HEK293 (cell line): ENCODE measurements at regions not wholly inside any gene's neighbourhood (a gene's known extent, or its start where the extent isn't known, plus 50 kb on each side); places are given as distances from the start of the nearest gene placed in this dataset.

ENCODE experiments used
- CTCF ChIA-PET: fragments of 350-600 bp; formaldehyde crosslinking; extraction: SDS; loops from one replicate; lab custom pipeline; 2021; ENCODE audit warnings: antibody characterized with exemption; lab: Yijun Ruan, JAX
- POLR2A ChIA-PET: fragments of 300-600 bp; formaldehyde crosslinking; extraction: SDS; loops from one replicate; lab custom pipeline; 2020; ENCODE audit warnings: antibody characterized with exemption, inconsistent platforms; lab: Yijun Ruan, JAX
- H3K27ac ChIP-seq: fragments of 200-500 bp; sonication (Bioruptor generic); 2 replicates; pipeline ENCODE4 v1.5.1; 2014; ENCODE audit warnings: low read depth, low read length, control low read depth, inconsistent platforms; ENCODE audit errors: extremely low read depth
- H3K36me3 ChIP-seq, 2 experiments: fragments of 200-500 bp in 1 of 2; sonication (Bioruptor generic) in 1 of 2; 1 replicate in 1 of 2; 2 replicates in 1 of 2; pipeline ENCODE4 v1.5.1; 2014 to 2017; ENCODE audit warnings: inconsistent platforms in 2 of 2, low read length in 2 of 2; ENCODE audit not compliant: control insufficient read depth in 2 of 2, insufficient read depth in 1 of 2
- H3K4me1 ChIP-seq: fragments of 200-500 bp; sonication (Bioruptor generic); 2 replicates; pipeline ENCODE4 v1.5.1; 2014; ENCODE audit warnings: mild to moderate bottlenecking, low read length, inconsistent platforms; ENCODE audit not compliant: control insufficient read depth, insufficient read depth
- H3K4me3 ChIP-seq: 2 replicates; pipeline ENCODE4 v1.5.1; 2011; ENCODE audit warnings: low read depth, mild to moderate bottlenecking, control low read depth, low read length, moderate library complexity
- H3K9me3 ChIP-seq: fragments of 200-500 bp; sonication (Bioruptor generic); 2 replicates; pipeline ENCODE4 v1.5.1; 2014; ENCODE audit warnings: low read depth, low read length, inconsistent platforms; ENCODE audit not compliant: control insufficient read depth, insufficient read depth
- BCL6B ChIP-seq: fragments of 450-650 bp; formaldehyde crosslinking; IDR thresholded peaks from 2 replicates; pipeline ENCODE4 v1.5.1; 2017; ENCODE audit warnings: missing biosample characterization, missing genetic modification characterization
- GFI1B ChIP-seq: fragments of 450-650 bp; formaldehyde crosslinking; IDR thresholded peaks from 2 replicates; pipeline ENCODE4 v1.5.1; 2016; ENCODE audit warnings: missing biosample characterization, missing genetic modification characterization
- GLI2 ChIP-seq: fragments of 450-650 bp; formaldehyde crosslinking; IDR thresholded peaks from 2 replicates; pipeline ENCODE4; 2017; ENCODE audit warnings: missing biosample characterization, missing genetic modification characterization, low read depth, borderline replicate concordance
- GLIS1 ChIP-seq: fragments of 450-650 bp; formaldehyde crosslinking; IDR thresholded peaks from 2 replicates; pipeline ENCODE4 v1.5.1; 2016; ENCODE audit warnings: missing biosample characterization, missing genetic modification characterization
- HIC1 ChIP-seq: fragments of 450-650 bp; formaldehyde crosslinking; IDR thresholded peaks from 2 replicates; pipeline ENCODE4 v1.5.1; 2016; ENCODE audit warnings: missing biosample characterization, missing genetic modification characterization
- TCF7L2 ChIP-seq: IDR thresholded peaks from 2 replicates; pipeline ENCODE4 v1.6.1; 2011; ENCODE audit warnings: low read depth, mild to moderate bottlenecking, inconsistent platforms, low read length, moderate library complexity, borderline replicate concordance
- YY1 ChIP-seq: fragments of 450-650 bp; formaldehyde crosslinking; IDR thresholded peaks from 2 replicates; pipeline ENCODE4 v1.5.1; 2018; ENCODE audit warnings: missing biosample characterization, missing genetic modification characterization
- YY2 ChIP-seq: fragments of 450-650 bp; formaldehyde crosslinking; IDR thresholded peaks from 2 replicates; pipeline ENCODE4 v1.5.1; 2016; ENCODE audit warnings: missing biosample characterization, missing genetic modification characterization
- ZBTB20 ChIP-seq: fragments of 450-650 bp; formaldehyde crosslinking; IDR thresholded peaks from 2 replicates; pipeline ENCODE4 v1.5.1; 2016; ENCODE audit warnings: missing biosample characterization, missing genetic modification characterization
- ZEB2 ChIP-seq: fragments of 450-650 bp; formaldehyde crosslinking; IDR thresholded peaks from 2 replicates; pipeline ENCODE4 v1.5.1; 2016; ENCODE audit warnings: missing biosample characterization, missing genetic modification characterization
- ZNF10 ChIP-seq: fragments of 450-650 bp; formaldehyde crosslinking; IDR thresholded peaks from 2 replicates; pipeline ENCODE4 v1.5.1; 2017; ENCODE audit warnings: missing biosample characterization, missing genetic modification characterization
- ZNF112 ChIP-seq: fragments of 450-650 bp; formaldehyde crosslinking; IDR thresholded peaks from 2 replicates; pipeline ENCODE4 v1.5.0; 2017; ENCODE audit warnings: missing biosample characterization, missing genetic modification characterization
- ZNF114 ChIP-seq: fragments of 450-650 bp; formaldehyde crosslinking; IDR thresholded peaks from 2 replicates; pipeline ENCODE4 v1.5.0; 2017; ENCODE audit warnings: missing biosample characterization, missing genetic modification characterization
- ZNF155 ChIP-seq: fragments of 450-650 bp; formaldehyde crosslinking; IDR thresholded peaks from 2 replicates; pipeline ENCODE4 v1.5.1; 2016; ENCODE audit warnings: missing biosample characterization, missing genetic modification characterization
- ZNF211 ChIP-seq: fragments of 450-650 bp; formaldehyde crosslinking; IDR thresholded peaks from 2 replicates; pipeline ENCODE4 v1.5.1; 2016; ENCODE audit warnings: low read depth, missing biosample characterization, missing genetic modification characterization
- ZNF221 ChIP-seq: fragments of 450-650 bp; formaldehyde crosslinking; IDR thresholded peaks from 2 replicates; pipeline ENCODE4 v1.5.1; 2017; ENCODE audit warnings: missing biosample characterization, missing genetic modification characterization, borderline replicate concordance
- ZNF23 ChIP-seq: fragments of 450-650 bp; formaldehyde crosslinking; IDR thresholded peaks from 2 replicates; pipeline ENCODE4 v1.5.1; 2016; ENCODE audit warnings: missing biosample characterization, missing genetic modification characterization, borderline replicate concordance
- ZNF311 ChIP-seq: fragments of 450-650 bp; formaldehyde crosslinking; IDR thresholded peaks from 2 replicates; pipeline ENCODE4 v1.5.1; 2017; ENCODE audit warnings: missing biosample characterization, missing genetic modification characterization, borderline replicate concordance
- ZNF366 ChIP-seq: fragments of 450-650 bp; formaldehyde crosslinking; conservative IDR thresholded peaks from 2 replicates; pipeline ENCODE4 v1.5.1; 2016; ENCODE audit warnings: missing biosample characterization, missing genetic modification characterization
- ZNF391 ChIP-seq: fragments of 450-650 bp; formaldehyde crosslinking; IDR thresholded peaks from 2 replicates; pipeline ENCODE4 v1.5.1; 2016; ENCODE audit warnings: low read depth, missing biosample characterization, missing genetic modification characterization, borderline replicate concordance
- ZNF416 ChIP-seq: fragments of 450-650 bp; formaldehyde crosslinking; IDR thresholded peaks from 2 replicates; pipeline ENCODE4 v1.5.1; 2016; ENCODE audit warnings: missing biosample characterization, missing genetic modification characterization
- ZNF521 ChIP-seq: fragments of 450-650 bp; formaldehyde crosslinking; IDR thresholded peaks from 2 replicates; pipeline ENCODE4 v1.5.1; 2017; ENCODE audit warnings: missing biosample characterization, mild to moderate bottlenecking, missing genetic modification characterization
- ZNF549 ChIP-seq: fragments of 450-650 bp; IDR thresholded peaks from 2 replicates; pipeline ENCODE4 v1.5.1; 2018; ENCODE audit warnings: missing biosample characterization, missing genetic modification characterization, mild to moderate bottlenecking, inconsistent platforms, moderate library complexity
- ZNF621 ChIP-seq: fragments of 450-650 bp; formaldehyde crosslinking; IDR thresholded peaks from 2 replicates; pipeline ENCODE4 v1.5.1; 2017; ENCODE audit warnings: missing biosample characterization, missing genetic modification characterization
- ZNF626 ChIP-seq: fragments of 450-650 bp; sonication (Bioruptor Pico); formaldehyde crosslinking; IDR thresholded peaks from 2 replicates; pipeline ENCODE4 v1.5.1; 2018; ENCODE audit warnings: missing biosample characterization, missing genetic modification characterization, inconsistent platforms
- ZNF654 ChIP-seq: fragments of 450-650 bp; formaldehyde crosslinking; IDR thresholded peaks from 2 replicates; pipeline ENCODE4 v1.5.1; 2016; ENCODE audit warnings: low read depth, missing biosample characterization, missing genetic modification characterization
- ZNF785 ChIP-seq: fragments of 450-650 bp; formaldehyde crosslinking; IDR thresholded peaks from 2 replicates; pipeline ENCODE4 v1.5.1; 2016; ENCODE audit warnings: missing biosample characterization, missing genetic modification characterization
- ZNF830 ChIP-seq: fragments of 450-650 bp; IDR thresholded peaks from 2 replicates; pipeline ENCODE4 v1.5.0; 2018; ENCODE audit warnings: missing biosample characterization, missing genetic modification characterization, low read depth, mild to moderate bottlenecking, moderate library complexity

GRCh38 chr1:79716447-79716846 is 709.9 kb upstream of the ADGRL4 start:
- Histone ChIP-seq H3K9me3 (no peaks in the 10 kb centered on the region), H3K4me1 (no peaks in the 10 kb centered on the region), H3K27ac (no peak overlapping the region), H3K4me3 (no peak overlapping the region)
- POLR2A ChIA-PET = no interaction called here
- CTCF ChIA-PET = no interaction called here
- TF ChIP-seq ZNF626 (tag by site-specific recombination) = no peak
- no peak for TF ChIP-seq ZNF654 (tag by site-specific recombination)
- no peak for TF ChIP-seq BCL6B
- no peak for TF ChIP-seq GFI1B (tag by site-specific recombination)
- no peak for TF ChIP-seq ZNF311
- no peak for TF ChIP-seq ZNF114 (tag by site-specific recombination)
- TF ChIP-seq, all 188 proteins: peak for 0
- no peaks in the 10 kb centered on the region for H3K36me3 ChIP-seq

- Histone ChIP-seq H3K4me3 (no peak overlapping the region), H3K36me3 (no peaks in the 10 kb centered on the region), H3K4me1 (no peaks in the 10 kb centered on the region), H3K27ac (no peak overlapping the region), H3K9me3 (no peaks in the 10 kb centered on the region)
- TF ChIP-seq ZNF621 (tag by site-specific recombination) (no peak), TCF7L2 (no peak), ZNF10 (tag by site-specific recombination) (no peak), YY1 (tag by site-specific recombination) (no peak), ZNF211 (tag by site-specific recombination) (no peak), GLIS1 (no peak), HIC1 (no peak), ZNF155 (no peak)
- ChIA-PET CTCF (no interaction called here), POLR2A (no interaction called here)
These were observed 708.1 kb upstream of the ADGRL4 start for GRCh38 chr1:79714664-79715063.

- Histone ChIP-seq H3K4me3 (no peak overlapping the region), H3K9me3 (no peaks in the 10 kb centered on the region), H3K27ac (no peak overlapping the region), H3K36me3 (no peaks in the 10 kb centered on the region), H3K4me1 (no peaks in the 10 kb centered on the region)
- ChIA-PET CTCF (no interaction called here), POLR2A (no interaction called here)
- TF ChIP-seq GLI2 (tag by site-specific recombination) (no peak), ZNF416 (no peak)
These were observed 704.5 kb upstream of the ADGRL4 start for GRCh38 chr1:79711001-79711431.

GRCh38 chr1:79708646-79709265 is 702.2 kb upstream of the ADGRL4 start:
- CTCF ChIA-PET = interaction anchor here (0.9 kb wide), 1 partner anchor 19 kb away, joined by 3 read pairs; no protein-coding TSS in a partner anchor
- H3K4me3 ChIP-seq = no peak overlapping the region
- POLR2A ChIA-PET = no interaction called here

More at GRCh38 chr1:79708646-79709265, 702.2 kb upstream of the ADGRL4 start:
- Histone ChIP-seq H3K9me3 (no peaks in the 10 kb centered on the region), H3K27ac (no peak overlapping the region), H3K36me3 (no peaks in the 10 kb centered on the region), H3K4me1 (no peaks in the 10 kb centered on the region)
- no peak for TF ChIP-seq YY2 (tag by site-specific recombination)
- TF ChIP-seq ZNF366 = no peak
- TF ChIP-seq ZEB2 (tag by site-specific recombination) = no peak
- TF ChIP-seq ZNF391 (tag by site-specific recombination) = no peak
- no peak for TF ChIP-seq ZBTB20 (tag by site-specific recombination)
- no peak for TF ChIP-seq ZNF221
- no peak for TF ChIP-seq ZNF785 (tag by site-specific recombination)
- TF ChIP-seq ZNF830 (tag by site-specific recombination) = no peak
- no peak for TF ChIP-seq ZNF23 (tag by site-specific recombination)
- no peak for TF ChIP-seq ZNF521
- no peak for TF ChIP-seq ZNF549 (tag by site-specific recombination)
- TF ChIP-seq ZNF112 = no peak
